Calu3 (cell line): ENCODE measurements at regions not wholly inside any gene's neighbourhood (a gene's known extent, or its start where the extent isn't known, plus 50 kb on each side); places are given as distances from the start of the nearest gene placed in this dataset.

Experiments used
- BruUV-seq: library from RNA; stranded (reverse); fragments of 400-500 nt; replicated peaks from 2 replicates; lab custom pipeline; 2021; lab: Mats Ljungman, UMichigan
- CTCF ChIA-PET: fragments of 300-600 bp; sonication (Branson Sonifier 250); formaldehyde crosslinking; loops from one replicate; lab custom pipeline; 2022; ENCODE audit warnings: antibody characterized with exemption; lab: Charles Lee
- DNase-seq: peaks from one replicate; pipeline ENCODE4 v3.0.0; 2022
- H3K27ac Mint-ChIP-seq: one replicate; pipeline ENCODE4 v1.8.0; 2022; ENCODE audit warnings: mixed read lengths; ENCODE audit not compliant: unreplicated experiment
- H3K27me3 Mint-ChIP-seq: one replicate; pipeline ENCODE4 v1.8.0; 2022; ENCODE audit warnings: mixed read lengths; ENCODE audit not compliant: unreplicated experiment
- H3K36me3 Mint-ChIP-seq: one replicate; pipeline ENCODE4 v1.8.0; 2022; ENCODE audit warnings: mild to moderate bottlenecking, moderate library complexity, mixed read lengths; ENCODE audit not compliant: insufficient read depth, unreplicated experiment
- H3K4me1 Mint-ChIP-seq: one replicate; pipeline ENCODE4 v1.8.0; 2022; ENCODE audit warnings: mild to moderate bottlenecking, low read depth, mixed read lengths; ENCODE audit not compliant: unreplicated experiment
- H3K4me3 Mint-ChIP-seq: one replicate; pipeline ENCODE4 v1.8.0; 2022; ENCODE audit warnings: mild to moderate bottlenecking, low read depth, moderate library complexity, mixed read lengths; ENCODE audit not compliant: unreplicated experiment
- H3K9me3 Mint-ChIP-seq: one replicate; pipeline ENCODE4 v1.8.0; 2022; ENCODE audit warnings: low read depth, mixed read lengths; ENCODE audit not compliant: unreplicated experiment
- CTCF ChIP-seq: fragments of 200-600 bp; IDR thresholded peaks from one replicate; pipeline ENCODE4 v1.8.0; 2022; ENCODE audit warnings: antibody characterized with exemption; ENCODE audit not compliant: unreplicated experiment
- intact Hi-C: fragments of 100-400 bp; cut with micrococcal nuclease; formaldehyde crosslinking; loops from one replicate; pipeline ENCODE4 v1.10.0; 2022; ENCODE audit not compliant: unreplicated experiment

GRCh38 chr10:29836396-29836795 lies 201.6 kb upstream of the SVIL start:
- DNase-seq: no peak
- no TSS peak for BruUV-seq
- H3K9me3 Mint-ChIP-seq: peaks cover 3% of the 10 kb centered on the region
- CTCF ChIA-PET: no interaction called here
- no peak for TF ChIP-seq CTCF
- intact Hi-C loops: no loop called here
- H3K36me3 Mint-ChIP-seq: no peaks in the 10 kb centered on the region
- H3K4me1 Mint-ChIP-seq: peaks cover 11% of the 10 kb centered on the region
- no peak overlapping the region for H3K27ac Mint-ChIP-seq
- no peak overlapping the region for H3K4me3 Mint-ChIP-seq
- H3K27me3 Mint-ChIP-seq: no peaks in the 10 kb centered on the region

- no peak for DNase-seq
- no TSS peak for BruUV-seq
- Mint-ChIP-seq H3K4me3 (no peak overlapping the region), H3K36me3 (no peaks in the 10 kb centered on the region), H3K27me3 (no peaks in the 10 kb centered on the region), H3K9me3 (peaks cover 3% of the 10 kb centered on the region), H3K27ac (no peak overlapping the region), H3K4me1 (no peaks in the 10 kb centered on the region)
- CTCF ChIA-PET: no interaction called here
- no peak for TF ChIP-seq CTCF
- intact Hi-C loops: no loop called here
Observed at GRCh38 chr10:29835055-29835454, 200.3 kb upstream of the SVIL start.

DNA sequence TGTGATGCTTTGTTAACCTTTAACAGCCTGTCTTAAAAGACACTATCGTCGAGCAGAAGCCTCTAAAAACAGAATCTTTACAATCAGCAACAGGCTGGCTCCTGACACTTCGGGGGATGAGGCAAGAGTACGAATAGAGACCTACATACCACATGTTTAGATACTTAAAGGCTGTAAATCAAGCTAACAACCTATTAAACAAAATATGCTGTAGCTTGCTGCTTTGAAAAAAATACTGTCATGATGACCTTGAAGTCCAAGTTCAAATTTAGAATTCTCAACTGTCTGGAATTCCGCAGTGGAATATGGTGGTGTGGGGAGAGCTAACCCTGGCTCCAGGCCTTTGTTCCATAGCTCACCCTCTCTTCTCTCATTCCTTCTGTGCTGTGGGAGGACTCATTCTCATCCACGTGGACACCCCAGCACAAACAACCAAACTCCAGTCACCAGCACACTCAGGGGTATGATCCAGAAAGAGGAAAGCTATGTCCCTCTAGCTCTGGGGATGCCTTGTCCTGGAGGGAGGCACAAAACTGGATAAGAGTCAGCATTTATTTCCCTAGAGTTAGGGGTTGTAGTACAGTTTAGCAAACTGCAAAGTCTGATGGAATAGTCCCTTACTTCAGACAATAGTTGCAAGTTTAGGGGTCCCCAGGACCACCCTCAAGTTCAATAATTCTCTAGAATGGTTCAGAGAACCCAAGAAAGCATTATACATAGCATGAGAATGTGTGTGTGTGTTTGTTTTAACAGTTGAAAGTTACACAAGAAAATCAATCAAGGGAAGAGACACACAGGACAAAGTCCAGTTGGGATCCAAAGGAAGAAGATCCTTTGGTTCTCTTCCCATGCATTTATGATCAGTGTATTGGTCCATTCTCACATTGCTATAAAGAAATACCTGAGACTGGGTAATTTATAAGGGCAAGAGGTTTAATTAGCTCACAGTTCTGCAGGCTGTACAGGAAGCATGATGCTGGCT lies 196.1 kb upstream of the SVIL start:
- H3K27ac Mint-ChIP-seq: no peak overlapping the region
- CTCF ChIA-PET: no interaction called here
- TF ChIP-seq CTCF: no peak

GRCh38 chr10:29829776-29830175 lies 195.0 kb upstream of the SVIL start:
- DNase-seq: no peak
- no peak overlapping the region for H3K4me3 Mint-ChIP-seq
- no peaks in the 10 kb centered on the region for H3K36me3 Mint-ChIP-seq
- no peak overlapping the region for H3K27ac Mint-ChIP-seq
- peaks cover 3% of the 10 kb centered on the region for H3K9me3 Mint-ChIP-seq
- no TSS peak for BruUV-seq
- H3K4me1 Mint-ChIP-seq: peaks cover 18% of the 10 kb centered on the region
- no peaks in the 10 kb centered on the region for H3K27me3 Mint-ChIP-seq
- no peak for TF ChIP-seq CTCF
- CTCF ChIA-PET: no interaction called here
- intact Hi-C loops: no loop called here

More for the DNA sequence above, 196.1 kb upstream of the SVIL start:
- no peaks in the 10 kb centered on the region for H3K36me3 Mint-ChIP-seq
- DNase-seq: no peak
- intact Hi-C loops: no loop called here
- peaks cover 3% of the 10 kb centered on the region for H3K9me3 Mint-ChIP-seq
- H3K4me3 Mint-ChIP-seq: no peak overlapping the region
- H3K4me1 Mint-ChIP-seq: peaks cover 18% of the 10 kb centered on the region
- H3K27me3 Mint-ChIP-seq: no peaks in the 10 kb centered on the region
- no TSS peak for BruUV-seq
